ENCODE measurements at regions not wholly inside any gene's neighbourhood (a gene's known extent, or its start where the extent isn't known, plus 50 kb on each side); places are given as distances from the start of the nearest gene placed in this dataset.

DNA sequence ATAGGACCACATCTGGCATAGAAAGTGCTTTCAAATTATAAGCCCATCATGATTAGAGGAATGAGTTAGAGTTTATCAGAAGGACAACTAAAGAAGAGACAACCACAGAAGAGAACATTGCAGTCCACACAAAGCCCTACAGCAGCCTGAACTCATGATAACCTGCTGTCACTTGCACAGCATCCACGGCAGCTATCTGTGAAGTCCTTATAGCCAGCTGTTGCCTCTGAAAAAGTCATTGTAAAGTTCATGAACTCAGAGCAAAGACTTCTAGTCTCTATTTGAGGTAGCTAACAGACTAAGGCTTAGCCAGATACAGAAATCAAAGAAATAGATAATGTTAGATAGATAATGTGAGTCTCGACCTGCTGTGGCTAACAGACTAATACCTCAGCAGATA lies 450.0 kb downstream of the KLF5 start:
- no peak for DNase-seq (ENCODE audit: low spot score)
- TF ChIP-seq, protein P1, sequence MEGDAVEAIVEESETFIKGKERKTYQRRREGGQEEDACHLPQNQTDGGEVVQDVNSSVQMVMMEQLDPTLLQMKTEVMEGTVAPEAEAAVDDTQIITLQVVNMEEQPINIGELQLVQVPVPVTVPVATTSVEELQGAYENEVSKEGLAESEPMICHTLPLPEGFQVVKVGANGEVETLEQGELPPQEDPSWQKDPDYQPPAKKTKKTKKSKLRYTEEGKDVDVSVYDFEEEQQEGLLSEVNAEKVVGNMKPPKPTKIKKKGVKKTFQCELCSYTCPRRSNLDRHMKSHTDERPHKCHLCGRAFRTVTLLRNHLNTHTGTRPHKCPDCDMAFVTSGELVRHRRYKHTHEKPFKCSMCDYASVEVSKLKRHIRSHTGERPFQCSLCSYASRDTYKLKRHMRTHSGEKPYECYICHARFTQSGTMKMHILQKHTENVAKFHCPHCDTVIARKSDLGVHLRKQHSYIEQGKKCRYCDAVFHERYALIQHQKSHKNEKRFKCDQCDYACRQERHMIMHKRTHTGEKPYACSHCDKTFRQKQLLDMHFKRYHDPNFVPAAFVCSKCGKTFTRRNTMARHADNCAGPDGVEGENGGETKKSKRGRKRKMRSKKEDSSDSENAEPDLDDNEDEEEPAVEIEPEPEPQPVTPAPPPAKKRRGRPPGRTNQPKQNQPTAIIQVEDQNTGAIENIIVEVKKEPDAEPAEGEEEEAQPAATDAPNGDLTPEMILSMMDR (IDR thresholded peaks at IDR 0.05; ENCODE audit: borderline replicate concordance, control extremely low read depth, extremely low read depth, insufficient read depth, missing control alignments) = no peak
- in situ Hi-C loops (cut with MboI; ENCODE audit: low sequenced_read_pairs, unreplicated experiment) = no loop called here

- in situ Hi-C loops (cut with MboI; ENCODE audit: low sequenced_read_pairs, unreplicated experiment) = no loop called here
- TF ChIP-seq, protein P1 (IDR thresholded peaks at IDR 0.05; ENCODE audit: borderline replicate concordance, control extremely low read depth, extremely low read depth, insufficient read depth, missing control alignments) = no peak
- DNase-seq (ENCODE audit: low spot score) = no peak
These were observed 446.6 kb downstream of the KLF5 start for GRCh38 chr13:73505376-73505890.

DNA sequence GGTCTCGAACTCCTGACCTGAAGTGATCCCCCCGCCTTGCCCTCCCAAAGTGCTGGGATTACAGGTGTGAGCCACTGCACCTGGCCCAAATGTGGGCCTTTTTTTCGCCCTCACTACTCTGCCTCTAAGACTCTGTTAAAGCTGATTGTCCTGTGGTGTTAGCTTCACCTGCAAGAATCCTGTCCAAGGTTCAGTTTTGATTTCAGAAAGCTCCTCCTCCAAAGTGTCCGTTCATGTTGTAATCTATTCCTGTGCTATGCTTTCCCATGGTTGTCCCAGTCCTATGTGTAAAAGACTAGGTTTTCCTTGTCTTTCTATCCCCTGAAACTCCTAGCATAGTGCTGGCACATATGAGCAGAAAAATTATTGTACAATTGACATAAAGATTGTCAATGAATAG lies 440.9 kb downstream of the KLF5 start:
- DNase-seq (ENCODE audit: low spot score) = no peak
- in situ Hi-C loops (cut with MboI; ENCODE audit: low sequenced_read_pairs, unreplicated experiment) = no loop called here
- TF ChIP-seq, protein P1 (IDR thresholded peaks at IDR 0.05; ENCODE audit: borderline replicate concordance, control extremely low read depth, extremely low read depth, insufficient read depth, missing control alignments) = no peak

DNA sequence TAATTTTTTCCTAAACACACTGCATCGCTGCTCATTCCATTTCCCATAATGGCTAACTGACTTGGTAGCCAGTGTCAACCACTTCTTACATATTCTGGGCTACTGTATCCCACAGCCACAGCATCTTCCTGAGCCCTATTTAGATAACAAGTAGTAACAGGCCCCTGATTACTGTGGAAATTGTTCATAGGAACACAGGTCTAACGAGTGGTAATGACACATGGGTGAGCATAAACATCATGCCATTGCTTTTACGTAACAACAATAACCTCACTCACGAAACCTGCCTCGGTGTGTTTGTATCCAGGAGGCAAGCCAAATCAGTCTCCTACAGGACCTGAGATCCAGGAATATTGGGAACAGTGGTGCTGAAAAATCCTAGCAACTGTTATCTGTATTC lies 438.6 kb downstream of the KLF5 start:
- in situ Hi-C loops (cut with MboI; ENCODE audit: low sequenced_read_pairs, unreplicated experiment) = no loop called here
- TF ChIP-seq, protein P1 (IDR thresholded peaks at IDR 0.05; ENCODE audit: borderline replicate concordance, control extremely low read depth, extremely low read depth, insufficient read depth, missing control alignments) = no peak
- no peak for DNase-seq (ENCODE audit: low spot score)

- TF ChIP-seq, protein P1 (IDR thresholded peaks at IDR 0.05; ENCODE audit: borderline replicate concordance, control extremely low read depth, extremely low read depth, insufficient read depth, missing control alignments) = no peak
- in situ Hi-C loops (cut with MboI; ENCODE audit: low sequenced_read_pairs, unreplicated experiment) = no loop called here
- no peak for DNase-seq (ENCODE audit: low spot score)
These were observed 437.9 kb downstream of the KLF5 start for GRCh38 chr13:73496711-73497110.

GRCh38 chr13:73492811-73493210 lies 434.0 kb downstream of the KLF5 start:
- TF ChIP-seq, protein P1 (IDR thresholded peaks at IDR 0.05; ENCODE audit: borderline replicate concordance, control extremely low read depth, extremely low read depth, insufficient read depth, missing control alignments) = no peak
- in situ Hi-C loops (cut with MboI; ENCODE audit: low sequenced_read_pairs, unreplicated experiment) = no loop called here
- DNase-seq (ENCODE audit: low spot score) = no peak

- no peak for DNase-seq (ENCODE audit: low spot score)
- TF ChIP-seq, protein P1 (IDR thresholded peaks at IDR 0.05; ENCODE audit: borderline replicate concordance, control extremely low read depth, extremely low read depth, insufficient read depth, missing control alignments) = no peak
- in situ Hi-C loops (cut with MboI; ENCODE audit: low sequenced_read_pairs, unreplicated experiment) = no loop called here
These were observed 423.8 kb downstream of the KLF5 start for GRCh38 chr13:73482556-73482955.
